ENCODE measurements at regions not wholly inside any gene's neighbourhood (a gene's known extent, or its start where the extent isn't known, plus 50 kb on each side); places are given as distances from the start of the nearest gene placed in this dataset.

- DNase-seq, result no peak
Observed at GRCh38 chr4:14184265-14184664, 556.7 kb upstream of the BOD1L1 start.

GRCh38 chr4:14184767-14185166, 557.2 kb upstream of the BOD1L1 start:
- no peak for DNase-seq

GRCh38 chr4:14188214-14188613, 560.7 kb upstream of the BOD1L1 start:
- DNase-seq, result no peak

- no peak for DNase-seq
Observed at GRCh38 chr4:14193601-14194000, 566.1 kb upstream of the BOD1L1 start.

- no peak for DNase-seq
Observed at GRCh38 chr4:14196131-14196530, 568.6 kb upstream of the BOD1L1 start.

GRCh38 chr4:14215116-14215770, 587.7 kb upstream of the BOD1L1 start:
- DNase-seq, result no peak

GRCh38 chr4:14217401-14217800, 589.9 kb upstream of the BOD1L1 start:
- no peak for DNase-seq

GRCh38 chr4:14218641-14219040, 591.1 kb upstream of the BOD1L1 start:
- no peak for DNase-seq

- DNase-seq, result no peak
Observed at GRCh38 chr4:14221176-14221575, 593.7 kb upstream of the BOD1L1 start.

- DNase-seq, result no peak
Observed at GRCh38 chr4:14222377-14223029, 595.0 kb upstream of the BOD1L1 start.

GRCh38 chr4:14223461-14223860, 595.9 kb upstream of the BOD1L1 start:
- DNase-seq, result no peak

GRCh38 chr4:14225688-14226207, 598.2 kb upstream of the BOD1L1 start:
- no peak for DNase-seq

GRCh38 chr4:14233126-14233525, 605.6 kb upstream of the BOD1L1 start:
- DNase-seq, result no peak

- DNase-seq, result no peak
Observed at GRCh38 chr4:14234307-14234706, 606.8 kb upstream of the BOD1L1 start.

- no peak for DNase-seq
Observed at GRCh38 chr4:14236359-14236758, 608.8 kb upstream of the BOD1L1 start.

- DNase-seq, result no peak
Observed at GRCh38 chr4:14237911-14238310, 610.4 kb upstream of the BOD1L1 start.

- no peak for DNase-seq
Observed at GRCh38 chr4:14241574-14241973, 614.0 kb upstream of the BOD1L1 start.

- no peak for DNase-seq
Observed at GRCh38 chr4:14247767-14248166, 620.2 kb upstream of the BOD1L1 start.

GRCh38 chr4:14249226-14249625, 621.7 kb upstream of the BOD1L1 start:
- no peak for DNase-seq

- DNase-seq, result no peak
Observed at GRCh38 chr4:14254252-14254651, 626.7 kb upstream of the BOD1L1 start.

- DNase-seq, result no peak
Observed at GRCh38 chr4:14254926-14255325, 627.4 kb upstream of the BOD1L1 start.

- no peak for DNase-seq
Observed at GRCh38 chr4:14257903-14258302, 630.4 kb upstream of the BOD1L1 start.

- DNase-seq, result no peak
Observed at GRCh38 chr4:14259936-14260335, 632.4 kb upstream of the BOD1L1 start.

GRCh38 chr4:14260591-14260990, 633.1 kb upstream of the BOD1L1 start:
- DNase-seq, result no peak

GRCh38 chr4:14262221-14262620, 634.7 kb upstream of the BOD1L1 start:
- DNase-seq, result no peak

Measured in CD4-positive, alpha-beta T cell treated with Interleukin-4 for 4 hours (primary cell).